T-helper 17 cell (primary cell): ENCODE measurements at regions not wholly inside any gene's neighbourhood (a gene's known extent, or its start where the extent isn't known, plus 50 kb on each side); places are given as distances from the start of the nearest gene placed in this dataset.
"Not testable (repeated sequence)": the region's sequence is repeated elsewhere in the genome, so short reads cannot be mapped to it uniquely, and the experiment has no call there.

Experiments used
- ATAC-seq: fragments of 150-1000 bp; cut with Tn5 transposase; 2 replicates; pipeline ENCODE4 v1.10.0; 2021; ENCODE audit warnings: mild to moderate bottlenecking, moderate library complexity
- DNase-seq, 3 donors: peaks; one replicate each; pipeline versions ENCODE4 v3.0.0 to v3.0.0-alpha.2; 2020 to 2021
- H3K9me3 ChIP-seq: one replicate; pipeline ENCODE4 v1.7.0; 2013; ENCODE audit warnings: low read length, mild to moderate bottlenecking; ENCODE audit not compliant: control insufficient read depth, poor library complexity, severe bottlenecking
- H3K27ac Mint-ChIP-seq: one replicate; pipeline ENCODE4 v1.8.0; 2022; ENCODE audit warnings: mild to moderate bottlenecking, moderate library complexity, mixed read lengths
- H3K27me3 Mint-ChIP-seq: one replicate; pipeline ENCODE4 v1.8.0; 2022; ENCODE audit warnings: mixed read lengths
- H3K36me3 Mint-ChIP-seq: one replicate; pipeline ENCODE4 v1.8.0; 2022; ENCODE audit warnings: low read depth, mixed read lengths
- H3K4me1 Mint-ChIP-seq: one replicate; pipeline ENCODE4 v1.8.0; 2022; ENCODE audit warnings: mild to moderate bottlenecking, mixed read lengths
- H3K4me3 Mint-ChIP-seq: one replicate; pipeline ENCODE4 v1.8.0; 2022; ENCODE audit warnings: mild to moderate bottlenecking, moderate library complexity, mixed read lengths

GRCh38 chr7:67652937-67653336 lies 656.3 kb downstream of the TYW1 start:
- no peak overlapping the region for H3K4me3 Mint-ChIP-seq
- no peaks in the 10 kb centered on the region for H3K36me3 Mint-ChIP-seq
- H3K27ac Mint-ChIP-seq: no peak overlapping the region
- DNase-seq (no peak), ATAC-seq (no peak)
- H3K9me3 ChIP-seq: no peaks in the 10 kb centered on the region
- no peaks in the 10 kb centered on the region for H3K4me1 Mint-ChIP-seq
- H3K27me3 Mint-ChIP-seq: no peaks in the 10 kb centered on the region

GRCh38 chr7:67653856-67654454 lies 657.3 kb downstream of the TYW1 start:
- DNase-seq (no peak), ATAC-seq (no peak)
- no peaks in the 10 kb centered on the region for H3K36me3 Mint-ChIP-seq
- no peaks in the 10 kb centered on the region for H3K4me1 Mint-ChIP-seq
- no peak overlapping the region for H3K4me3 Mint-ChIP-seq
- H3K9me3 ChIP-seq: no peaks in the 10 kb centered on the region
- H3K27ac Mint-ChIP-seq: no peak overlapping the region
- no peaks in the 10 kb centered on the region for H3K27me3 Mint-ChIP-seq

- no peaks in the 10 kb centered on the region for H3K9me3 ChIP-seq
- no peaks in the 10 kb centered on the region for H3K27me3 Mint-ChIP-seq
- H3K36me3 Mint-ChIP-seq: no peaks in the 10 kb centered on the region
- ATAC-seq: no peak
- no peaks in the 10 kb centered on the region for H3K4me1 Mint-ChIP-seq
- no peak overlapping the region for H3K4me3 Mint-ChIP-seq
- H3K27ac Mint-ChIP-seq: no peak overlapping the region
- DNase-seq: no peak
Measured at GRCh38 chr7:67654642-67655041, 658.0 kb downstream of the TYW1 start.

- Mint-ChIP-seq H3K27ac (no peak overlapping the region), H3K27me3 (no peaks in the 10 kb centered on the region), H3K36me3 (no peaks in the 10 kb centered on the region), H3K4me1 (no peaks in the 10 kb centered on the region), H3K4me3 (no peak overlapping the region)
- ATAC-seq: no peak
- no peak for DNase-seq
- H3K9me3 ChIP-seq: no peaks in the 10 kb centered on the region
Measured at GRCh38 chr7:67655168-67655567, 658.5 kb downstream of the TYW1 start.

- H3K9me3 ChIP-seq: no peaks in the 10 kb centered on the region
- DNase-seq (no peak), ATAC-seq (no peak)
- no peaks in the 10 kb centered on the region for H3K4me1 Mint-ChIP-seq
- no peaks in the 10 kb centered on the region for H3K36me3 Mint-ChIP-seq
- no peak overlapping the region for H3K4me3 Mint-ChIP-seq
- H3K27me3 Mint-ChIP-seq: no peaks in the 10 kb centered on the region
- H3K27ac Mint-ChIP-seq: no peak overlapping the region
Measured at GRCh38 chr7:67659091-67659490, 662.5 kb downstream of the TYW1 start.

GRCh38 chr7:67662804-67663203 lies 666.2 kb downstream of the TYW1 start:
- no peaks in the 10 kb centered on the region for H3K9me3 ChIP-seq
- Mint-ChIP-seq H3K36me3 (no peaks in the 10 kb centered on the region), H3K4me3 (no peak overlapping the region), H3K27me3 (no peaks in the 10 kb centered on the region), H3K4me1 (no peaks in the 10 kb centered on the region), H3K27ac (no peak overlapping the region)
- ATAC-seq (no peak), DNase-seq (no peak)

- ATAC-seq: no peak
- no peaks in the 10 kb centered on the region for H3K9me3 ChIP-seq
- Mint-ChIP-seq H3K27me3 (no peaks in the 10 kb centered on the region), H3K36me3 (no peaks in the 10 kb centered on the region), H3K27ac (no peak overlapping the region), H3K4me1 (no peaks in the 10 kb centered on the region), H3K4me3 (no peak overlapping the region)
- no peak for DNase-seq
Measured at GRCh38 chr7:67663644-67664043, 667.0 kb downstream of the TYW1 start.

GRCh38 chr7:67666359-67666758 lies 669.7 kb downstream of the TYW1 start:
- not testable (repeated sequence) for ATAC-seq

GRCh38 chr7:67671006-67671548 lies 674.4 kb downstream of the TYW1 start:
- H3K9me3 ChIP-seq: no peaks in the 10 kb centered on the region
- ATAC-seq (no peak), DNase-seq (no peak)
- no peaks in the 10 kb centered on the region for H3K36me3 Mint-ChIP-seq
- H3K4me1 Mint-ChIP-seq: no peaks in the 10 kb centered on the region
- no peak overlapping the region for H3K27ac Mint-ChIP-seq
- no peaks in the 10 kb centered on the region for H3K27me3 Mint-ChIP-seq
- H3K4me3 Mint-ChIP-seq: no peak overlapping the region

More at GRCh38 chr7:67666359-67666758, 669.7 kb downstream of the TYW1 start:
- not testable (repeated sequence) for H3K27me3 Mint-ChIP-seq, H3K27ac Mint-ChIP-seq, H3K9me3 ChIP-seq, H3K4me3 Mint-ChIP-seq, DNase-seq, H3K36me3 Mint-ChIP-seq, H3K4me1 Mint-ChIP-seq

- no peaks in the 10 kb centered on the region for H3K4me1 Mint-ChIP-seq
- ATAC-seq: no peak
- H3K36me3 Mint-ChIP-seq: no peaks in the 10 kb centered on the region
- no peak for DNase-seq
- no peak overlapping the region for H3K4me3 Mint-ChIP-seq
- H3K27me3 Mint-ChIP-seq: no peaks in the 10 kb centered on the region
- H3K27ac Mint-ChIP-seq: no peak overlapping the region
- H3K9me3 ChIP-seq: no peaks in the 10 kb centered on the region
Measured at GRCh38 chr7:67673861-67674260, 677.2 kb downstream of the TYW1 start.

- not testable (repeated sequence) for H3K27ac Mint-ChIP-seq, H3K4me1 Mint-ChIP-seq, DNase-seq, H3K27me3 Mint-ChIP-seq, H3K9me3 ChIP-seq, ATAC-seq, H3K4me3 Mint-ChIP-seq, H3K36me3 Mint-ChIP-seq
Measured at GRCh38 chr7:67674862-67675261, 678.2 kb downstream of the TYW1 start.

GRCh38 chr7:67675971-67676370 lies 679.3 kb downstream of the TYW1 start:
- DNase-seq (no peak), ATAC-seq (no peak)
- Mint-ChIP-seq H3K4me1 (no peaks in the 10 kb centered on the region), H3K27me3 (no peaks in the 10 kb centered on the region), H3K27ac (no peak overlapping the region), H3K4me3 (no peak overlapping the region), H3K36me3 (no peaks in the 10 kb centered on the region)
- no peaks in the 10 kb centered on the region for H3K9me3 ChIP-seq

GRCh38 chr7:67678419-67678818 lies 681.8 kb downstream of the TYW1 start:
- ATAC-seq (no peak), DNase-seq (no peak)
- no peaks in the 10 kb centered on the region for H3K36me3 Mint-ChIP-seq
- H3K27me3 Mint-ChIP-seq: no peaks in the 10 kb centered on the region
- no peaks in the 10 kb centered on the region for H3K4me1 Mint-ChIP-seq
- H3K27ac Mint-ChIP-seq: no peak overlapping the region
- H3K4me3 Mint-ChIP-seq: no peak overlapping the region
- H3K9me3 ChIP-seq: no peaks in the 10 kb centered on the region

GRCh38 chr7:67683628-67684027 lies 687.0 kb downstream of the TYW1 start:
- H3K4me3 Mint-ChIP-seq: no peak overlapping the region
- H3K27ac Mint-ChIP-seq: no peak overlapping the region
- no peaks in the 10 kb centered on the region for H3K36me3 Mint-ChIP-seq
- no peak for DNase-seq
- no peaks in the 10 kb centered on the region for H3K9me3 ChIP-seq
- no peaks in the 10 kb centered on the region for H3K4me1 Mint-ChIP-seq
- ATAC-seq: no peak
- no peaks in the 10 kb centered on the region for H3K27me3 Mint-ChIP-seq
